ENCODE measurements at regions not wholly inside any gene's neighbourhood (a gene's known extent, or its start where the extent isn't known, plus 50 kb on each side); places are given as distances from the start of the nearest gene placed in this dataset.
A peak's percentile ranks its signal among the peaks of the same experiment; 100 is the strongest.

DNA sequence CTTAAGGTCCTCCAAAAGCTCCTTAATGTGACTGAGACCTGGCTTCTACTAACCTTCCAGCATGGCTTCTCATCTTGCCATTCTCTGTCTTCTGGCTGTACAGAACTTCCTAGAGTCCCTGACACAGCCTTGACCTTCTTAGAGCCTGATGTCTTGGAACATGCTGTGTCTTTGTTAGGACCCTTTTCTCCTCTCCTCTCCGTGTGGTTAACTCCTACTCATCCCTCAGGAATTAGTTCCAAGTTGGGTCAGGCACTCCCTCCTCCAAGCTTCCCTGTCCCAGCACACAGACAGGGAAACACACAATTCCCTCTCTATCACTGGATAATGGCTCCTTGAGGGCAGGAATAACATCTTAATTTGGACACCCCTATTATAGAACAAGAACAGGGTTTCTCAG is 275.4 kb upstream of the USP24 start:
- TF ChIP-seq, protein P1, sequence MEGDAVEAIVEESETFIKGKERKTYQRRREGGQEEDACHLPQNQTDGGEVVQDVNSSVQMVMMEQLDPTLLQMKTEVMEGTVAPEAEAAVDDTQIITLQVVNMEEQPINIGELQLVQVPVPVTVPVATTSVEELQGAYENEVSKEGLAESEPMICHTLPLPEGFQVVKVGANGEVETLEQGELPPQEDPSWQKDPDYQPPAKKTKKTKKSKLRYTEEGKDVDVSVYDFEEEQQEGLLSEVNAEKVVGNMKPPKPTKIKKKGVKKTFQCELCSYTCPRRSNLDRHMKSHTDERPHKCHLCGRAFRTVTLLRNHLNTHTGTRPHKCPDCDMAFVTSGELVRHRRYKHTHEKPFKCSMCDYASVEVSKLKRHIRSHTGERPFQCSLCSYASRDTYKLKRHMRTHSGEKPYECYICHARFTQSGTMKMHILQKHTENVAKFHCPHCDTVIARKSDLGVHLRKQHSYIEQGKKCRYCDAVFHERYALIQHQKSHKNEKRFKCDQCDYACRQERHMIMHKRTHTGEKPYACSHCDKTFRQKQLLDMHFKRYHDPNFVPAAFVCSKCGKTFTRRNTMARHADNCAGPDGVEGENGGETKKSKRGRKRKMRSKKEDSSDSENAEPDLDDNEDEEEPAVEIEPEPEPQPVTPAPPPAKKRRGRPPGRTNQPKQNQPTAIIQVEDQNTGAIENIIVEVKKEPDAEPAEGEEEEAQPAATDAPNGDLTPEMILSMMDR (IDR thresholded peaks at IDR 0.05; ENCODE audit: low read depth, low read length, missing control alignments), result no peak
- H3K36me3 ChIP-seq (replicated peaks), result no peaks in the 10 kb centered on the region
- H3K4me3 ChIP-seq (ENCODE audit: low read depth, low read length), result no peak overlapping the region
- H3K27me3 ChIP-seq (replicated peaks), result no peaks in the 10 kb centered on the region
- no peak for DNase-seq
- in situ Hi-C loops (cut with HindIII; ENCODE audit: low pct_ligation_motif_present, low sequenced_read_pairs), result no loop called here
- H3K27ac ChIP-seq, result no peak overlapping the region

GRCh38 chr1:55484173-55484572 is 269.0 kb upstream of the USP24 start:
- H3K36me3 ChIP-seq (replicated peaks), result no peaks in the 10 kb centered on the region
- TF ChIP-seq, protein P1 (IDR thresholded peaks at IDR 0.05; ENCODE audit: low read depth, low read length, missing control alignments), result no peak
- in situ Hi-C loops (cut with HindIII; ENCODE audit: low pct_ligation_motif_present, low sequenced_read_pairs), result no loop called here
- H3K4me3 ChIP-seq (ENCODE audit: low read depth, low read length), result no peak overlapping the region
- H3K27ac ChIP-seq, result no peak overlapping the region
- DNase-seq, result no peak
- H3K27me3 ChIP-seq (replicated peaks), result no peaks in the 10 kb centered on the region

- TF ChIP-seq, protein P1 (IDR thresholded peaks at IDR 0.05; ENCODE audit: low read depth, low read length, missing control alignments), result no peak
- no peak for DNase-seq
- no peak overlapping the region for H3K27ac ChIP-seq
- H3K27me3 ChIP-seq (replicated peaks), result no peaks in the 10 kb centered on the region
- H3K4me3 ChIP-seq (ENCODE audit: low read depth, low read length), result no peak overlapping the region
- in situ Hi-C loops (cut with HindIII; ENCODE audit: low pct_ligation_motif_present, low sequenced_read_pairs), result no loop called here
- H3K36me3 ChIP-seq (replicated peaks), result no peaks in the 10 kb centered on the region
These were observed 268.4 kb upstream of the USP24 start for GRCh38 chr1:55483523-55483922.

DNA sequence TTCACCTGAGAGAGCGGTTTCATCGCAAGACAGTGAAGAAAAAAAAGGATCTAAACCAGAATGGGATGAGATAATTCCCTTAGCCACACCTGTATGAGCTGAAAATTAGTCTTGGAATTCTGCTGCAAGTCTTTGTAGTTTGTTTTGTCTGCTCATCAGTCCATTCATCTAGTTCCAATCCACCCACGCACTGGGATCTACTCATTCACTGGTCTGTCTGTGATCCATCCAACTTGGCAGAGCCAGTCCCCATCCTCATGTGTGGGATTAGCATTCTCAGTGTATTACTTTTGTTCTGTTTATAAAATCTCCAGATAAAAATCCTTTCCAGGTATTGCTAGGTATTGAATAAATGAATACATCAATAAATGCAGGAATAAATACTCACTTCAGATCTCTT is 266.5 kb upstream of the USP24 start:
- no peak overlapping the region for H3K4me3 ChIP-seq (ENCODE audit: low read depth, low read length)
- peak; percentile 13 for DNase-seq
- no peaks in the 10 kb centered on the region for H3K36me3 ChIP-seq (replicated peaks)
- in situ Hi-C loops (cut with HindIII; ENCODE audit: low pct_ligation_motif_present, low sequenced_read_pairs), result no loop called here
- no peaks in the 10 kb centered on the region for H3K27me3 ChIP-seq (replicated peaks)
- no peak overlapping the region for H3K27ac ChIP-seq
- TF ChIP-seq, protein P1 (IDR thresholded peaks at IDR 0.05; ENCODE audit: low read depth, low read length, missing control alignments), result no peak

DNA sequence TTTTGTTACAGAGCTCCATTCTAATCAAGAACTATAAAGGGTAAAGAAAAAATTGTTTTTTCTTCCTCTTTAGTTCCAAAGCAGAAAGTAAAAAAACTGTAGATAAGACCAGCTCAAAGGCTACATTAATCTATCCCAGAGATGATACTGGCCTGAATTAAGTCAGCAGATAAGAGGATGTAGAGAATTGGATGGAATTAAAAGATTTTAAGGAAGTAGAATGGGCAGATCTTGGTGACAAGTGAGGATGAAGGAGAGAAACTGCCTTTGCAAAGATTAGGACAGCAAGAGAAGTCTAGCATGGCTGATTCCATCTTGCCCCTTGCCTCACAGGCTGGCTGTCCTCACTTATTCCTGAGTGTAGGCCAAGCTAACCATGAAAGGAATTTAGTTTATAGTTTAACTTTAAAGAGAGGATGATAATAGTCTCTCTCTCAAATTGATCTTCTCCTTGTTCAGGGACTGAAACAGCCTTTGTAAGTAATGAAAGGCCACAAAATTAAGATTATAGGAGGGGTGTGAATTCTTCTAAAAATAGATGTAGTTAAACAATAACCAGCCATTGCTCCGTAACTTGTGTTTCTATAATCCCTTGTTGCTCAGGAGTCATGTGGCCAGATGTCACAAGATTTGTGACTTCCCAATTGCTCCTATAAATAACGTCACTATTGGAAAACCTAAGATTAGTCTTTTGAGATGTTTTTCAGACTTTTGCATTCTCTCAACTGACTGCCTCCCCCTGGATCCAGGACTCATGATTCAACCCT is 265.0 kb upstream of the USP24 start:
- Histone ChIP-seq H3K4me3 (ENCODE audit: low read depth, low read length) (no peak overlapping the region), H3K27ac (no peak overlapping the region), H3K27me3 (replicated peaks) (no peaks in the 10 kb centered on the region), H3K36me3 (replicated peaks) (no peaks in the 10 kb centered on the region)
- TF ChIP-seq, protein P1 (IDR thresholded peaks at IDR 0.05; ENCODE audit: low read depth, low read length, missing control alignments), result no peak
- DNase-seq, result no peak
- in situ Hi-C loops (cut with HindIII; ENCODE audit: low pct_ligation_motif_present, low sequenced_read_pairs), result no loop called here

GRCh38 chr1:55478742-55479141 is 263.6 kb upstream of the USP24 start:
- Histone ChIP-seq H3K27ac (no peak overlapping the region), H3K36me3 (replicated peaks) (no peaks in the 10 kb centered on the region), H3K4me3 (ENCODE audit: low read depth, low read length) (no peak overlapping the region), H3K27me3 (replicated peaks) (no peaks in the 10 kb centered on the region)
- no peak for DNase-seq
- TF ChIP-seq, protein P1 (IDR thresholded peaks at IDR 0.05; ENCODE audit: low read depth, low read length, missing control alignments), result peak; percentile 15
- in situ Hi-C loops (cut with HindIII; ENCODE audit: low pct_ligation_motif_present, low sequenced_read_pairs), result no loop called here
